HCT116 (cell line): ENCODE measurements at regions not wholly inside any gene's neighbourhood (a gene's known extent, or its start where the extent isn't known, plus 50 kb on each side); places are given as distances from the start of the nearest gene placed in this dataset.

Source experiments
- ATAC-seq: fragments of 200-7000 bp; cut with Tn5 transposase; 2 replicates; pipeline ENCODE4 v1.9.1; 2020; ENCODE audit warnings: mild to moderate bottlenecking, moderate library complexity
- BruUV-seq: library from RNA; stranded (reverse); fragments of 400-500 nt; replicated peaks from 2 replicates; lab custom pipeline; 2021; lab: Mats Ljungman, UMichigan
- CTCF ChIA-PET: fragments of 300-600 bp; sonication (Branson Sonifier 250); formaldehyde crosslinking; loops from one replicate; lab custom pipeline; 2021; ENCODE audit warnings: antibody characterized with exemption; lab: Charles Lee
- POLR2A ChIA-PET: fragments of 300-600, 350-600 bp; sonication (Branson Sonifier 250); formaldehyde crosslinking; loops from one replicate; lab custom pipeline; 2021; ENCODE audit warnings: antibody characterized with exemption; lab: Charles Lee
- RAD21 ChIA-PET, 2 experiments: fragments of 300-600 bp; sonication (Branson Sonifier 250); formaldehyde crosslinking; loops; one replicate each; lab custom pipeline; 2023; ENCODE audit warnings: low total read pairs in 2 of 2; ENCODE audit not compliant: uncharacterized antibody in 2 of 2, unreplicated experiment in 2 of 2, low non-redundant PET in 1 of 2; lab: Charles Lee
- DNase-seq: peaks from one replicate; pipeline ENCODE4 v3.0.0-alpha.2; 2010; ENCODE audit warnings: low read depth, low spot score
- H2AFZ ChIP-seq: fragments of 200-600 bp; shearing (Covaris generic), sonication (generic); 2 replicates; pipeline ENCODE4 v1.6.1; 2017; ENCODE audit warnings: low read depth, mixed run types, mixed read lengths, antibody characterized with exemption, low read length; ENCODE audit not compliant: poor library complexity, severe bottlenecking
- H3K27ac ChIP-seq: 2 replicates; pipeline ENCODE4 v1.5.1; 2012; ENCODE audit warnings: low read depth, low read length
- H3K27me3 ChIP-seq: fragments of 200-600 bp; sonication (generic); 2 replicates; pipeline ENCODE4 v1.6.1; 2016; ENCODE audit warnings: mixed run types, low read length, mixed read lengths; ENCODE audit not compliant: insufficient read depth
- H3K36me3 ChIP-seq, 2 experiments: fragments of 200-500 bp in 1 of 2; fragments of 200-600 bp in 1 of 2; sonication (Bioruptor generic) in 1 of 2; sonication (generic) in 1 of 2; 2 replicates each; pipeline versions ENCODE4 v1.5.1 to v1.6.1; 2014 to 2016; ENCODE audit warnings: low read length in 2 of 2, inconsistent platforms in 1 of 2, mixed read lengths in 1 of 2, mixed run types in 1 of 2; ENCODE audit not compliant: insufficient read depth in 2 of 2, control insufficient read depth in 1 of 2
- H3K4me1 ChIP-seq, 2 experiments: fragments of 200-600 bp in 1 of 2; sonication (generic) in 1 of 2; 2 replicates each; pipeline versions ENCODE4 v1.5.1 to v1.6.1; 2012 to 2017; ENCODE audit warnings: low read length in 2 of 2, inconsistent platforms in 1 of 2, mild to moderate bottlenecking in 1 of 2, mixed read lengths in 1 of 2, mixed run types in 1 of 2, moderate library complexity in 1 of 2; ENCODE audit not compliant: insufficient read depth in 2 of 2, control insufficient read depth in 1 of 2
- H3K4me2 ChIP-seq: fragments of 200-600 bp; sonication (generic); 2 replicates; pipeline ENCODE4 v1.6.1; 2017; ENCODE audit warnings: mixed run types, low read length, mixed read lengths
- H3K4me3 ChIP-seq, 2 experiments: fragments of 200-600 bp in 1 of 2; sonication (generic) in 1 of 2; replicated peaks in 1 of 2; 2 replicates each; pipeline ENCODE4 v1.5.1; 2011 to 2016; ENCODE audit warnings: low read length in 2 of 2, control low read depth in 1 of 2, low read depth in 1 of 2, mild to moderate bottlenecking in 1 of 2, mixed read lengths in 1 of 2, mixed run types in 1 of 2
- H3K79me2 ChIP-seq: fragments of 200-600 bp; sonication (generic); 2 replicates; pipeline ENCODE4 v1.6.1; 2017; ENCODE audit warnings: mild to moderate bottlenecking, mixed run types, low read length, moderate library complexity, mixed read lengths; ENCODE audit not compliant: insufficient read depth
- H3K9ac ChIP-seq: fragments of 200-600 bp; sonication (generic); 2 replicates; pipeline ENCODE4 v1.6.1; 2016; ENCODE audit warnings: low read length, mixed read lengths
- H3K9me2 ChIP-seq: fragments of 200-600 bp; sonication (generic), shearing (Covaris generic); 2 replicates; pipeline ENCODE4 v1.6.1; 2017; ENCODE audit warnings: mixed run types, mild to moderate bottlenecking, moderate library complexity; ENCODE audit not compliant: insufficient read depth
- H3K9me3 ChIP-seq, 2 experiments: fragments of 200-500 bp in 1 of 2; fragments of 200-600 bp in 1 of 2; sonication (Bioruptor generic) in 1 of 2; sonication (generic) in 1 of 2; 2 replicates each; pipeline ENCODE4 v1.6.1; 2014 to 2017; ENCODE audit warnings: low read length in 2 of 2, mixed read lengths in 2 of 2, inconsistent platforms in 1 of 2, low read depth in 1 of 2, mild to moderate bottlenecking in 1 of 2, mixed run types in 1 of 2, moderate library complexity in 1 of 2; ENCODE audit not compliant: control insufficient read depth in 1 of 2, insufficient read depth in 1 of 2
- H4K20me1 ChIP-seq: fragments of 200-600 bp; sonication (generic), shearing (Covaris generic); 2 replicates; pipeline ENCODE4 v1.6.1; 2017; ENCODE audit warnings: mixed run types, mild to moderate bottlenecking, moderate library complexity; ENCODE audit not compliant: insufficient read depth
- ATF3 ChIP-seq: IDR thresholded peaks from 2 replicates; pipeline ENCODE4 v1.6.1; 2012
- CEBPB ChIP-seq: IDR thresholded peaks from 2 replicates; pipeline ENCODE4 v1.6.1; 2012; ENCODE audit warnings: low read depth
- EGR1 ChIP-seq: IDR thresholded peaks from 2 replicates; pipeline ENCODE4 v1.6.1; 2012; ENCODE audit warnings: low read depth
- ELF1 ChIP-seq: IDR thresholded peaks from 2 replicates; pipeline ENCODE4 v1.6.1; 2012; ENCODE audit warnings: low read depth, borderline replicate concordance
- EZH2 ChIP-seq: fragments of 200-600 bp; sonication (generic); IDR thresholded peaks from 2 replicates; pipeline ENCODE4 v1.6.1; 2017; ENCODE audit warnings: antibody characterized with exemption, mixed run types
- EZH2phosphoT487 ChIP-seq: fragments of 200-600 bp; IDR thresholded peaks from 2 replicates; pipeline ENCODE4 v1.6.1; 2018; ENCODE audit warnings: antibody characterized with exemption, borderline replicate concordance
- FOSL1 ChIP-seq: IDR thresholded peaks from 2 replicates; pipeline ENCODE4 v1.6.1; 2012; ENCODE audit warnings: low read depth
- JUND ChIP-seq: IDR thresholded peaks from 2 replicates; pipeline ENCODE4 v1.6.1; 2012
- POLR2A ChIP-seq: IDR thresholded peaks from 2 replicates; pipeline ENCODE4 v1.7.0; 2011; ENCODE audit warnings: borderline replicate concordance; ENCODE audit not compliant: insufficient read depth, insufficient read length; ENCODE audit errors: extremely low read depth
- REST ChIP-seq: IDR thresholded peaks from 2 replicates; pipeline ENCODE4 v1.6.1; 2012; ENCODE audit warnings: low read depth
- SIN3A ChIP-seq: IDR thresholded peaks from 2 replicates; pipeline ENCODE4 v1.6.1; 2012; ENCODE audit warnings: low read depth
- SP1 ChIP-seq: IDR thresholded peaks from 2 replicates; pipeline ENCODE4 v1.6.1; 2012; ENCODE audit warnings: low read depth
- TCF7L2 ChIP-seq: IDR thresholded peaks from 2 replicates; pipeline ENCODE4 v1.7.0; 2011; ENCODE audit warnings: borderline replicate concordance, inconsistent platforms; ENCODE audit not compliant: insufficient read depth, insufficient read length; ENCODE audit errors: extremely low read depth
- ZBTB33 ChIP-seq: IDR thresholded peaks from 2 replicates; pipeline ENCODE4 v1.6.1; 2011; ENCODE audit warnings: mild to moderate bottlenecking, low read length, moderate library complexity; ENCODE audit not compliant: insufficient replicate concordance; ENCODE audit errors: extremely low read depth
- intact Hi-C: fragments of 100-400 bp; cut with micrococcal nuclease; formaldehyde crosslinking; loops from 2 replicates; pipeline ENCODE4 v1.10.0; 2022

GRCh38 chr4:71120831-71121524 is 127.5 kb downstream of the DCK start (continued):
- TF ChIP-seq SP1, result no peak
- TF ChIP-seq, all 23 proteins: peak for 0

GRCh38 chr4:71123951-71124350 is 130.5 kb downstream of the DCK start:
- no peak overlapping the region for H3K9ac ChIP-seq
- H3K9me2 ChIP-seq, result no peaks in the 10 kb centered on the region
- DNase-seq (no peak), ATAC-seq (no peak)
- H3K36me3 ChIP-seq, result no peaks in the 10 kb centered on the region
- ChIA-PET POLR2A (no interaction called here), RAD21 (no interaction called here), CTCF (no interaction called here)
- H3K27ac ChIP-seq, result no peak overlapping the region
- no peaks in the 10 kb centered on the region for H3K9me3 ChIP-seq
- H3K4me3 ChIP-seq, result no peak overlapping the region
- no peaks in the 10 kb centered on the region for H3K27me3 ChIP-seq
- H3K4me2 ChIP-seq, result no peak overlapping the region
- H2AFZ ChIP-seq, result no peak overlapping the region
- TF ChIP-seq EZH2phosphoT487, result no peak
- no peak for TF ChIP-seq ELF1
- TF ChIP-seq ATF3, result no peak
- no peak for TF ChIP-seq CEBPB
- TF ChIP-seq SIN3A, result no peak
- no peak for TF ChIP-seq EZH2
- no peak for TF ChIP-seq POLR2A
- TF ChIP-seq FOSL1, result no peak
- no peak for TF ChIP-seq ZBTB33
- TF ChIP-seq EGR1, result no peak
- TF ChIP-seq TCF7L2, result no peak
- TF ChIP-seq JUND, result no peak
- TF ChIP-seq REST, result no peak
- no peaks in the 10 kb centered on the region for H4K20me1 ChIP-seq
- intact Hi-C loops, result no loop called here
- BruUV-seq, result no TSS peak
- no peaks in the 10 kb centered on the region for H3K79me2 ChIP-seq
- H3K4me1 ChIP-seq, result peaks cover 0 to 11% of the 10 kb centered on the region in 2 experiments; a peak in 2 of 4 replicates
